ENCODE measurements at regions not wholly inside any gene's neighbourhood (a gene's known extent, or its start where the extent isn't known, plus 50 kb on each side); places are given as distances from the start of the nearest gene placed in this dataset.

DNA sequence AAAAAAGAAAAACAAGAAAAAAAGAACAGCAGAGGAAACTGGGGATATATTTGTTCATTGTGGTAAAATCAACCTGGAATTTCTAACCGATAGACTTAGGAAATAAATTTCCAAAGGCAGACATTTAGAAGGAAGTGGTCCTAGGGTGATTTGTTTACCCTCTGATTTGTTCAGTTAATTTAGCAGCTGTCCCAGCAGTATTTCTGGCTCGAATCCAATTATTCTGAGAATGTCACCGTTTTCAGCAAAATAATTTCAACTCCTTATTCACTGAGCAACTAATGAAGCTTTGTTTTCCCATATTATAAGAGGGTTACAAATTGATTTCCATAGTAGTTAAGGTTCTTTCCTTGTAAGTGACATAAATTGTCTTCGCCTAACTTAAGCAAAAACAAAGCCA, 285.2 kb upstream of the SYT10 start:
- 0 out of 2 replicates have a peak overlapping the region, but pooled peaks have one; percentile 7 for H2AFZ ChIP-seq
- H4K20me1 ChIP-seq (replicated peaks; ENCODE audit: insufficient read depth) = no peaks in the 10 kb centered on the region
- H3K27ac ChIP-seq (ENCODE audit: low read depth) = no peak overlapping the region
- no peak overlapping the region for H3K4me3 ChIP-seq
- H3K36me3 Mint-ChIP-seq (ENCODE audit: low read depth) = peaks cover 13% of the 10 kb centered on the region; the same call in 2 of the 3 replicates
- no peak overlapping the region for H3K4me2 ChIP-seq
- no peak overlapping the region for H3K27ac Mint-ChIP-seq
- H3K36me3 ChIP-seq (ENCODE audit: insufficient read depth) = no peaks in the 10 kb centered on the region; the same call in 1 of the 2 replicates
- peaks cover 14% of the 10 kb centered on the region for H3K9me3 Mint-ChIP-seq
- TF ChIP-seq POLR2AphosphoS5 (IDR thresholded peaks at IDR 0.05; ENCODE audit: low read depth) (no peak), CREB1 (CRISPR knock-in tag; IDR thresholded peaks at IDR 0.05; ENCODE audit: low read depth) (no peak), EZH2phosphoT487 (IDR thresholded peaks at IDR 0.05; ENCODE audit: unreplicated experiment) (no peak), ETS1 (IDR thresholded peaks at IDR 0.05) (no peak), ZNF114 (CRISPR knock-in tag; IDR thresholded peaks at IDR 0.05) (no peak), JUNB (IDR thresholded peaks at IDR 0.05; ENCODE audit: unreplicated experiment) (no peak), EZH2 (IDR thresholded peaks at IDR 0.05; ENCODE audit: low read depth, unreplicated experiment) (no peak)
- TF ChIP-seq, protein P1, sequence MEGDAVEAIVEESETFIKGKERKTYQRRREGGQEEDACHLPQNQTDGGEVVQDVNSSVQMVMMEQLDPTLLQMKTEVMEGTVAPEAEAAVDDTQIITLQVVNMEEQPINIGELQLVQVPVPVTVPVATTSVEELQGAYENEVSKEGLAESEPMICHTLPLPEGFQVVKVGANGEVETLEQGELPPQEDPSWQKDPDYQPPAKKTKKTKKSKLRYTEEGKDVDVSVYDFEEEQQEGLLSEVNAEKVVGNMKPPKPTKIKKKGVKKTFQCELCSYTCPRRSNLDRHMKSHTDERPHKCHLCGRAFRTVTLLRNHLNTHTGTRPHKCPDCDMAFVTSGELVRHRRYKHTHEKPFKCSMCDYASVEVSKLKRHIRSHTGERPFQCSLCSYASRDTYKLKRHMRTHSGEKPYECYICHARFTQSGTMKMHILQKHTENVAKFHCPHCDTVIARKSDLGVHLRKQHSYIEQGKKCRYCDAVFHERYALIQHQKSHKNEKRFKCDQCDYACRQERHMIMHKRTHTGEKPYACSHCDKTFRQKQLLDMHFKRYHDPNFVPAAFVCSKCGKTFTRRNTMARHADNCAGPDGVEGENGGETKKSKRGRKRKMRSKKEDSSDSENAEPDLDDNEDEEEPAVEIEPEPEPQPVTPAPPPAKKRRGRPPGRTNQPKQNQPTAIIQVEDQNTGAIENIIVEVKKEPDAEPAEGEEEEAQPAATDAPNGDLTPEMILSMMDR (conservative IDR thresholded peaks at IDR 0.05; ENCODE audit: low read depth in 2 of 2) = no peak
- TF ChIP-seq, protein P2, sequence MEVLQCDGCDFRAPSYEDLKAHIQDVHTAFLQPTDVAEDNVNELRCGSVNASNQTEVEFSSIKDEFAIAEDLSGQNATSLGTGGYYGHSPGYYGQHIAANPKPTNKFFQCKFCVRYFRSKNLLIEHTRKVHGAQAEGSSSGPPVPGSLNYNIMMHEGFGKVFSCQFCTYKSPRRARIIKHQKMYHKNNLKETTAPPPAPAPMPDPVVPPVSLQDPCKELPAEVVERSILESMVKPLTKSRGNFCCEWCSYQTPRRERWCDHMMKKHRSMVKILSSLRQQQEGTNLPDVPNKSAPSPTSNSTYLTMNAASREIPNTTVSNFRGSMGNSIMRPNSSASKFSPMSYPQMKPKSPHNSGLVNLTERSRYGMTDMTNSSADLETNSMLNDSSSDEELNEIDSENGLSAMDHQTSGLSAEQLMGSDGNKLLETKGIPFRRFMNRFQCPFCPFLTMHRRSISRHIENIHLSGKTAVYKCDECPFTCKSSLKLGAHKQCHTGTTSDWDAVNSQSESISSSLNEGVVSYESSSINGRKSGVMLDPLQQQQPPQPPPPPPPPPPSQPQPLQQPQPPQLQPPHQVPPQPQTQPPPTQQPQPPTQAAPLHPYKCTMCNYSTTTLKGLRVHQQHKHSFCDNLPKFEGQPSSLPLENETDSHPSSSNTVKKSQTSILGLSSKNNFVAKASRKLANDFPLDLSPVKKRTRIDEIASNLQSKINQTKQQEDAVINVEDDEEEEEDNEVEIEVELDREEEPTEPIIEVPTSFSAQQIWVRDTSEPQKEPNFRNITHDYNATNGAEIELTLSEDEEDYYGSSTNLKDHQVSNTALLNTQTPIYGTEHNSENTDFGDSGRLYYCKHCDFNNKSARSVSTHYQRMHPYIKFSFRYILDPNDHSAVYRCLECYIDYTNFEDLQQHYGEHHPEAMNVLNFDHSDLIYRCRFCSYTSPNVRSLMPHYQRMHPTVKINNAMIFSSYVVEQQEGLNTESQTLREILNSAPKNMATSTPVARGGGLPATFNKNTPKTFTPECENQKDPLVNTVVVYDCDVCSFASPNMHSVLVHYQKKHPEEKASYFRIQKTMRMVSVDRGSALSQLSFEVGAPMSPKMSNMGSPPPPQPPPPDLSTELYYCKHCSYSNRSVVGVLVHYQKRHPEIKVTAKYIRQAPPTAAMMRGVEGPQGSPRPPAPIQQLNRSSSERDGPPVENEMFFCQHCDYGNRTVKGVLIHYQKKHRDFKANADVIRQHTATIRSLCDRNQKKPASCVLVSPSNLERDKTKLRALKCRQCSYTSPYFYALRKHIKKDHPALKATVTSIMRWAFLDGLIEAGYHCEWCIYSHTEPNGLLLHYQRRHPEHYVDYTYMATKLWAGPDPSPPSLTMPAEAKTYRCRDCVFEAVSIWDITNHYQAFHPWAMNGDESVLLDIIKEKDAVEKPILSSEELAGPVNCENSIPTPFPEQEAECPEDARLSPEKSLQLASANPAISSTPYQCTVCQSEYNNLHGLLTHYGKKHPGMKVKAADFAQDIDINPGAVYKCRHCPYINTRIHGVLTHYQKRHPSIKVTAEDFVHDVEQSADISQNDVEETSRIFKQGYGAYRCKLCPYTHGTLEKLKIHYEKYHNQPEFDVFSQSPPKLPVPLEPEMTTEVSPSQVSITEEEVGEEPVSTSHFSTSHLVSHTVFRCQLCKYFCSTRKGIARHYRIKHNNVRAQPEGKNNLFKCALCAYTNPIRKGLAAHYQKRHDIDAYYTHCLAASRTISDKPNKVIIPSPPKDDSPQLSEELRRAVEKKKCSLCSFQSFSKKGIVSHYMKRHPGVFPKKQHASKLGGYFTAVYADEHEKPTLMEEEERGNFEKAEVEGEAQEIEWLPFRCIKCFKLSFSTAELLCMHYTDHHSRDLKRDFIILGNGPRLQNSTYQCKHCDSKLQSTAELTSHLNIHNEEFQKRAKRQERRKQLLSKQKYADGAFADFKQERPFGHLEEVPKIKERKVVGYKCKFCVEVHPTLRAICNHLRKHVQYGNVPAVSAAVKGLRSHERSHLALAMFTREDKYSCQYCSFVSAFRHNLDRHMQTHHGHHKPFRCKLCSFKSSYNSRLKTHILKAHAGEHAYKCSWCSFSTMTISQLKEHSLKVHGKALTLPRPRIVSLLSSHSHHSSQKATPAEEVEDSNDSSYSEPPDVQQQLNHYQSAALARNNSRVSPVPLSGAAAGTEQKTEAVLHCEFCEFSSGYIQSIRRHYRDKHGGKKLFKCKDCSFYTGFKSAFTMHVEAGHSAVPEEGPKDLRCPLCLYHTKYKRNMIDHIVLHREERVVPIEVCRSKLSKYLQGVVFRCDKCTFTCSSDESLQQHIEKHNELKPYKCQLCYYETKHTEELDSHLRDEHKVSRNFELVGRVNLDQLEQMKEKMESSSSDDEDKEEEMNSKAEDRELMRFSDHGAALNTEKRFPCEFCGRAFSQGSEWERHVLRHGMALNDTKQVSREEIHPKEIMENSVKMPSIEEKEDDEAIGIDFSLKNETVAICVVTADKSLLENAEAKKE (CRISPR knock-in tag; IDR thresholded peaks at IDR 0.05) = no peak
- no peaks in the 10 kb centered on the region for H3K79me2 ChIP-seq (replicated peaks; ENCODE audit: insufficient read depth)
- H3F3A ChIP-seq (replicated peaks; ENCODE audit: low read depth) = no peaks in the 10 kb centered on the region
- no peaks in the 10 kb centered on the region for H3K27me3 ChIP-seq (ENCODE audit: insufficient read depth)
- no peaks in the 10 kb centered on the region for H3K4me1 Mint-ChIP-seq
- no peaks in the 10 kb centered on the region for H3K4me1 ChIP-seq (ENCODE audit: insufficient read depth)
- H3K27me3 Mint-ChIP-seq (ENCODE audit: insufficient read depth, low read depth, poor library complexity) = peaks cover 1% of the 10 kb centered on the region
- no peak for DNase-seq (ENCODE audit: low spot score)
- H3K4me3 Mint-ChIP-seq = no peak overlapping the region
- no peak for ATAC-seq
- H3K9me2 ChIP-seq (ENCODE audit: insufficient read depth) = 0 out of 2 replicates have a peak, but pooled peaks cover 5% of the 10 kb centered on the region
